ENCODE measurements at regions not wholly inside any gene's neighbourhood (a gene's known extent, or its start where the extent isn't known, plus 50 kb on each side); places are given as distances from the start of the nearest gene placed in this dataset.

DNA sequence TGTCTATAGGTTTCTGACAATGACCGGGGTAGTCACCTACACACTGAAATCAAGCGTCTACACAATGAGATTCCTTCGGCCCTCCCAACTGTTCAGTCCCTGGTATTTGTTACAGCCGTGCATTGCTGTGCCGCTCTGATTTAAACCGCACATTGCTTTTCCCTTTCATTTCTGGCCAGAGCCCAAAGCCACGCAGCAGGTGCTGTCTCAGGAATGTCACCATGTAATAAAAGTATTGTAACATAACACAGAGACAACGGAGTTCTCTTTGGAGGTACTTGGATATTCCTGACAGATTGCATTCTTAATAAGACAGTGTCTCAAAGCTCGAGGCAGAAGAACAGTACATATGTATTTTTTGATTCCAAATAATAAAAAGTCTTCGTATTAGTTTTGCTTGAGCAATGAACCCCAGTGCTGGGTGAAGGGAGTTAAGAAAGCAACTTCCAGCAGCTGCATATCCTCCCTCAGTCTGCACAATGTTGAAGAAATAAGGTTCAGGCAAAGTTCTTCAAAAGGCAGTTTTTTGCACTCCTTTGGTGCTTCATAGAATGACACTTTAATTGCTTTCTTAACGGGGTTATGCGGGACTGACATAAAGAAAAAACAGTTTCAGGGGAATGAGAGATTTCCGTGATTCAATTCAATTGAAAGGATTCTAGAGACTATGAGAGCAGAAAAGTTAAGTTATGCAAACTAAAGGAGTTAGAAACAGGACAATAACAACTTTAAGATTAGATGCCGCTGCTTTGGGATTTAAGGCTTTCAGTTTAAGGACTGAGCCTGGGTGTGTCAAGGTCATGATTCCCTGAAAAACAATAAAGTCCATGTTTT, 288.7 kb upstream of the FLRT2 start:
- Histone ChIP-seq H2BK12ac (ENCODE audit: low read length in 2 of 2) (no peak overlapping the region), H3K14ac (ENCODE audit: low read length in 2 of 2) (no peak overlapping the region), H3K27me3 (ENCODE audit: control insufficient read depth in 1 of 2, insufficient read depth in 1 of 2, low read length in 2 of 2) (no peaks in the 10 kb centered on the region), H3K4ac (ENCODE audit: low read depth in 1 of 2, low read length in 2 of 2) (no peak overlapping the region), H3K9ac (ENCODE audit: low read length) (peak overlapping the region; percentile 56), H3K4me3 (ENCODE audit: insufficient read depth in 1 of 2, low read depth in 1 of 2, low read length in 2 of 2) (peak overlapping the region in 1 of 2 experiments; percentile 21), H3K27ac (ENCODE audit: low read length, poor library complexity, severe bottlenecking) (no peak overlapping the region), H4K8ac (ENCODE audit: low read length) (no peak overlapping the region), H3K9me3 (ENCODE audit: control insufficient read depth, low read length) (no peaks in the 10 kb centered on the region), H3K36me3 (ENCODE audit: control insufficient read depth in 1 of 2, insufficient read depth in 2 of 2, low read depth in 1 of 2, low read length in 2 of 2) (no peaks in the 10 kb centered on the region), H2BK5ac (ENCODE audit: low read depth, low read length, poor library complexity, severe bottlenecking) (no peak overlapping the region), H4K91ac (ENCODE audit: low read length) (no peak overlapping the region), H3K18ac (ENCODE audit: low read depth in 1 of 2, low read length in 2 of 2) (no peak overlapping the region), H3K4me2 (ENCODE audit: low read length, poor library complexity, severe bottlenecking) (no peak overlapping the region), H2AFZ (ENCODE audit: low read depth, low read length) (no peak overlapping the region), H3K4me1 (ENCODE audit: control insufficient read depth, insufficient read depth, low read depth, low read length) (no peaks in the 10 kb centered on the region), H3K79me1 (replicated peaks; ENCODE audit: low read length, poor library complexity, severe bottlenecking) (no peaks in the 10 kb centered on the region), H2BK120ac (ENCODE audit: low read depth, low read length) (no peak overlapping the region), H2BK15ac (ENCODE audit: low read depth, poor library complexity, severe bottlenecking) (no peak overlapping the region), H2AK5ac (ENCODE audit: low read length, severe bottlenecking) (no peak overlapping the region), H3K23ac (ENCODE audit: low read length in 2 of 2) (no peak overlapping the region)
- WGBS, result 90% methylated on average over 14 of the region's 14 CpGs
- DNase-seq, result no peak

DNA sequence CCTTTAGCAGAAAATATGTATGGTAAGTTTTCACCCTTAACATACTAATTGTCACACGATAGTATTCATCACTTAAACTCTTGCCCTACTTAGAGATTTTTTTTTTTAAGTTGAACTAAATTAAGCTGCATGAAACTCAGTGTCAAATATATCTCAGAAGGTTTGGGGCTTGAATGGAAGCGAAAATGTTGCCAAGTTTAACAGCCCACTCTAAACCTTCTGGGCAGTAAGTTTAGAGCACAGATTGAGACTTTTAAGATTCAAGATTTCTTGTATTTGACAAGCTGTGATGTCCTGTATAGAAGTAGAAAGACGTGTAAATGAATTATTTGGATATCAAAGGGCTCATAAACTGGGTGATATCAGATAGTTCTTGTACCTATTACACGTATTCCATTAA, 287.3 kb upstream of the FLRT2 start:
- no peak overlapping the region for H2BK15ac ChIP-seq (ENCODE audit: low read depth, poor library complexity, severe bottlenecking)
- H4K8ac ChIP-seq (ENCODE audit: low read length), result no peak overlapping the region
- H2BK12ac ChIP-seq (ENCODE audit: low read length in 2 of 2), result no peak overlapping the region
- no peak overlapping the region for H2BK120ac ChIP-seq (ENCODE audit: low read depth, low read length)
- H3K14ac ChIP-seq (ENCODE audit: low read length in 2 of 2), result no peak overlapping the region
- no peak overlapping the region for H3K23ac ChIP-seq (ENCODE audit: low read length in 2 of 2)
- H3K27me3 ChIP-seq (ENCODE audit: control insufficient read depth in 1 of 2, insufficient read depth in 1 of 2, low read length in 2 of 2), result no peaks in the 10 kb centered on the region
- no peaks in the 10 kb centered on the region for H3K4me1 ChIP-seq (ENCODE audit: control insufficient read depth, insufficient read depth, low read depth, low read length)
- H3K79me1 ChIP-seq (replicated peaks; ENCODE audit: low read length, poor library complexity, severe bottlenecking), result no peaks in the 10 kb centered on the region
- H2AFZ ChIP-seq (ENCODE audit: low read depth, low read length), result no peak overlapping the region
- H2AK5ac ChIP-seq (ENCODE audit: low read length, severe bottlenecking), result no peak overlapping the region
- H3K4ac ChIP-seq (ENCODE audit: low read depth in 1 of 2, low read length in 2 of 2), result no peak overlapping the region
- no peak overlapping the region for H3K18ac ChIP-seq (ENCODE audit: low read depth in 1 of 2, low read length in 2 of 2)
- no peak overlapping the region for H3K4me2 ChIP-seq (ENCODE audit: low read length, poor library complexity, severe bottlenecking)
- H3K9me3 ChIP-seq (ENCODE audit: control insufficient read depth, low read length), result no peaks in the 10 kb centered on the region
- H3K4me3 ChIP-seq (ENCODE audit: insufficient read depth in 1 of 2, low read depth in 1 of 2, low read length in 2 of 2), result no peak overlapping the region
- H3K36me3 ChIP-seq (ENCODE audit: control insufficient read depth in 1 of 2, insufficient read depth in 2 of 2, low read depth in 1 of 2, low read length in 2 of 2), result no peaks in the 10 kb centered on the region
- H2BK5ac ChIP-seq (ENCODE audit: low read depth, low read length, poor library complexity, severe bottlenecking), result no peak overlapping the region
- 90% methylated on average over 1 of the region's 4 CpGs for WGBS
- H3K9ac ChIP-seq (ENCODE audit: low read length), result no peak overlapping the region
- H4K91ac ChIP-seq (ENCODE audit: low read length), result no peak overlapping the region
- no peak overlapping the region for H3K27ac ChIP-seq (ENCODE audit: low read length, poor library complexity, severe bottlenecking)
- no peak for DNase-seq

DNA sequence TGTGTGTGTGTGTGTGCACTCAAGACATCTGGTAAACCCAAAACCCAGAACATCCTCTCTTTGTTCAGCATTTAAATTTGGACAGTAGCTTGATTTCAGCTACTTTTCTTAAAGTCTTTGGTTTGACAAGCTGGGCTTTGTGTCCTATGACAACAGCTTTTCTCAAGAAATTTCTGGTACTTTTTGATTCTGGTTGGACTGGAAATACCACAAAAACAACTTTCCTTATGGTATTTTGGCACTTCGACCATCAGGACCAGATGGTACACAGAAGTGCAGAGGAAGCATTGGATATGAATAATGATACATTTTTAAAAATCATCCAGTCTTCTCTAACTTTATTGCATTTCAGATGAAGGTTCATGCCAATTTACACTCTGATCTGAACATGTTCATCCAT, 286.6 kb upstream of the FLRT2 start:
- no peak overlapping the region for H3K9ac ChIP-seq (ENCODE audit: low read length)
- no peak overlapping the region for H3K4me2 ChIP-seq (ENCODE audit: low read length, poor library complexity, severe bottlenecking)
- no peak overlapping the region for H3K18ac ChIP-seq (ENCODE audit: low read depth in 1 of 2, low read length in 2 of 2)
- H3K4me1 ChIP-seq (ENCODE audit: control insufficient read depth, insufficient read depth, low read depth, low read length), result no peaks in the 10 kb centered on the region
- H2BK5ac ChIP-seq (ENCODE audit: low read depth, low read length, poor library complexity, severe bottlenecking), result no peak overlapping the region
- H3K27ac ChIP-seq (ENCODE audit: low read length, poor library complexity, severe bottlenecking), result no peak overlapping the region
- no peak overlapping the region for H3K4me3 ChIP-seq (ENCODE audit: insufficient read depth in 1 of 2, low read depth in 1 of 2, low read length in 2 of 2)
- no peak for DNase-seq
- no peak overlapping the region for H2BK120ac ChIP-seq (ENCODE audit: low read depth, low read length)
- no peaks in the 10 kb centered on the region for H3K9me3 ChIP-seq (ENCODE audit: control insufficient read depth, low read length)
- H2BK12ac ChIP-seq (ENCODE audit: low read length in 2 of 2), result no peak overlapping the region
- H2AFZ ChIP-seq (ENCODE audit: low read depth, low read length), result no peak overlapping the region
- no peak overlapping the region for H3K14ac ChIP-seq (ENCODE audit: low read length in 2 of 2)
- no CpG with 5 or more reads among the region's 1 CpG for WGBS
- H4K91ac ChIP-seq (ENCODE audit: low read length), result no peak overlapping the region
- no peak overlapping the region for H3K23ac ChIP-seq (ENCODE audit: low read length in 2 of 2)
- no peaks in the 10 kb centered on the region for H3K27me3 ChIP-seq (ENCODE audit: control insufficient read depth in 1 of 2, insufficient read depth in 1 of 2, low read length in 2 of 2)
- H4K8ac ChIP-seq (ENCODE audit: low read length), result no peak overlapping the region
- H3K4ac ChIP-seq (ENCODE audit: low read depth in 1 of 2, low read length in 2 of 2), result no peak overlapping the region
- H2AK5ac ChIP-seq (ENCODE audit: low read length, severe bottlenecking), result no peak overlapping the region
- H2BK15ac ChIP-seq (ENCODE audit: low read depth, poor library complexity, severe bottlenecking), result no peak overlapping the region
- no peaks in the 10 kb centered on the region for H3K79me1 ChIP-seq (replicated peaks; ENCODE audit: low read length, poor library complexity, severe bottlenecking)
- H3K36me3 ChIP-seq (ENCODE audit: control insufficient read depth in 1 of 2, insufficient read depth in 2 of 2, low read depth in 1 of 2, low read length in 2 of 2), result no peaks in the 10 kb centered on the region

DNA sequence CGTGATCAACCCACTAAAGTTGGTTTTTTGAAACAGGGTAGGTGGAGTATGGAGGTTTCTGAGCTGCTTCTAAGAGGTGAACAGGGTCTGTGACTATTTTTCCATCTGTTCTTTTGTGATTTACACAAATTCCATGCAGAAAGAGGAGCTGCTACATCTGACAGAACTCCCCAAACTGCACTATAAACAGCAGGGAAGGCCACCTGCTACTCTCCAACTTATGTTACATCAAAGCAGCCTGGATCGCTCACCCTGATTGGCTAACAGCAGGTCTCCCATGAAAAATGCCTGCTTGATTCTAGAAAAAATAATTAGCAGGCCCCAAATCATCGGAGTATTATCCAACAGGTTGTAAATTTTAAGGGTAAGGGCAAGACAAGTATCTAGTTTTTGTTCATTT, 282.9 kb upstream of the FLRT2 start:
- H3K9me3 ChIP-seq (ENCODE audit: control insufficient read depth, low read length), result no peaks in the 10 kb centered on the region
- no peak overlapping the region for H3K27ac ChIP-seq (ENCODE audit: low read length, poor library complexity, severe bottlenecking)
- no peak overlapping the region for H2AK5ac ChIP-seq (ENCODE audit: low read length, severe bottlenecking)
- H3K27me3 ChIP-seq (ENCODE audit: control insufficient read depth in 1 of 2, insufficient read depth in 1 of 2, low read length in 2 of 2), result no peaks in the 10 kb centered on the region
- WGBS, result 88% methylated on average over 2 of the region's 3 CpGs
- no peak overlapping the region for H3K4me2 ChIP-seq (ENCODE audit: low read length, poor library complexity, severe bottlenecking)
- no peak overlapping the region for H3K23ac ChIP-seq (ENCODE audit: low read length in 2 of 2)
- DNase-seq, result peak; percentile 6
- H2AFZ ChIP-seq (ENCODE audit: low read depth, low read length), result no peak overlapping the region
- H3K9ac ChIP-seq (ENCODE audit: low read length), result no peak overlapping the region
- no peak overlapping the region for H2BK5ac ChIP-seq (ENCODE audit: low read depth, low read length, poor library complexity, severe bottlenecking)
- H2BK15ac ChIP-seq (ENCODE audit: low read depth, poor library complexity, severe bottlenecking), result no peak overlapping the region
- peaks cover 2% of the 10 kb centered on the region for H3K4me1 ChIP-seq (ENCODE audit: control insufficient read depth, insufficient read depth, low read depth, low read length)
- no peaks in the 10 kb centered on the region for H3K36me3 ChIP-seq (ENCODE audit: control insufficient read depth in 1 of 2, insufficient read depth in 2 of 2, low read depth in 1 of 2, low read length in 2 of 2)
- no peak overlapping the region for H3K14ac ChIP-seq (ENCODE audit: low read length in 2 of 2)
- H3K18ac ChIP-seq (ENCODE audit: low read depth in 1 of 2, low read length in 2 of 2), result no peak overlapping the region
- H2BK120ac ChIP-seq (ENCODE audit: low read depth, low read length), result no peak overlapping the region
- H2BK12ac ChIP-seq (ENCODE audit: low read length in 2 of 2), result no peak overlapping the region
- H4K8ac ChIP-seq (ENCODE audit: low read length), result no peak overlapping the region
- H3K4ac ChIP-seq (ENCODE audit: low read depth in 1 of 2, low read length in 2 of 2), result no peak overlapping the region
- H3K4me3 ChIP-seq (ENCODE audit: insufficient read depth in 1 of 2, low read depth in 1 of 2, low read length in 2 of 2), result no peak overlapping the region
- no peak overlapping the region for H4K91ac ChIP-seq (ENCODE audit: low read length)
- no peaks in the 10 kb centered on the region for H3K79me1 ChIP-seq (replicated peaks; ENCODE audit: low read length, poor library complexity, severe bottlenecking)
